ENCODE measurements at regions not wholly inside any gene's neighbourhood (a gene's known extent, or its start where the extent isn't known, plus 50 kb on each side); places are given as distances from the start of the nearest gene placed in this dataset.

GRCh38 chr16:26547681-26548080 is 519.0 kb upstream of the C16orf82 start:
- no peak for DNase-seq
- Histone ChIP-seq H3K36me3 (ENCODE audit: control insufficient read depth, insufficient read depth, low read length) (no peaks in the 10 kb centered on the region), H3K4me3 (ENCODE audit: insufficient read depth, low read depth, low read length, poor library complexity, severe bottlenecking) (no peak overlapping the region), H3K27ac (ENCODE audit: insufficient read depth, low read length, poor library complexity, severe bottlenecking) (no peak overlapping the region), H3K9me3 (ENCODE audit: control insufficient read depth, low read length) (no peaks in the 10 kb centered on the region), H3K4me1 (ENCODE audit: control insufficient read depth, insufficient read depth, low read length, poor library complexity, severe bottlenecking) (no peaks in the 10 kb centered on the region), H3K27me3 (replicated peaks; ENCODE audit: control insufficient read depth, insufficient read depth, low read length, poor library complexity, severe bottlenecking) (no peaks in the 10 kb centered on the region)

GRCh38 chr16:26550111-26550610 is 516.6 kb upstream of the C16orf82 start:
- H3K4me1 ChIP-seq (ENCODE audit: control insufficient read depth, insufficient read depth, low read length, poor library complexity, severe bottlenecking): no peaks in the 10 kb centered on the region
- no peak overlapping the region for H3K27ac ChIP-seq (ENCODE audit: insufficient read depth, low read length, poor library complexity, severe bottlenecking)
- DNase-seq: no peak
- no peaks in the 10 kb centered on the region for H3K27me3 ChIP-seq (replicated peaks; ENCODE audit: control insufficient read depth, insufficient read depth, low read length, poor library complexity, severe bottlenecking)
- no peak overlapping the region for H3K4me3 ChIP-seq (ENCODE audit: insufficient read depth, low read depth, low read length, poor library complexity, severe bottlenecking)
- H3K9me3 ChIP-seq (ENCODE audit: control insufficient read depth, low read length): no peaks in the 10 kb centered on the region
- H3K36me3 ChIP-seq (ENCODE audit: control insufficient read depth, insufficient read depth, low read length): no peaks in the 10 kb centered on the region

DNA sequence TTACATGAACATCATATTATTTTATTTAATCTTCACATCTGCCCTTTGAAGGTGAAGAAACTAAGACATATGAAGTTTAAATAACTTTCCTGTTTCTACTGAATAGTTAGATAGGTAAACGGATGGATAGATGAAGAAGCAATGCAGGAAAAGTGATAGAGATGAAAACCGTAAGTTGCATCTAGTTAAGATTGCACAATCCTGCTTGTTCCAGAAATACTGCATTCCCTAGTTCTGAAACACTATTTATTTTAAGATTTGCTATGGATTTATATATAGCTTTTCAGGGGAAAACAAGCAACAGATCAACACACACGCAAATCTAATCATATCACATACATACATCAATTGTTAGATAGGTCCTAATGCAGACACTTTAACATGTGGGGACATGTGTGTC is 512.7 kb upstream of the C16orf82 start:
- Histone ChIP-seq H3K36me3 (ENCODE audit: control insufficient read depth, insufficient read depth, low read length) (no peaks in the 10 kb centered on the region), H3K9me3 (ENCODE audit: control insufficient read depth, low read length) (no peaks in the 10 kb centered on the region), H3K27ac (ENCODE audit: insufficient read depth, low read length, poor library complexity, severe bottlenecking) (no peak overlapping the region), H3K27me3 (replicated peaks; ENCODE audit: control insufficient read depth, insufficient read depth, low read length, poor library complexity, severe bottlenecking) (no peaks in the 10 kb centered on the region), H3K4me3 (ENCODE audit: insufficient read depth, low read depth, low read length, poor library complexity, severe bottlenecking) (no peak overlapping the region), H3K4me1 (ENCODE audit: control insufficient read depth, insufficient read depth, low read length, poor library complexity, severe bottlenecking) (no peaks in the 10 kb centered on the region)
- no peak for DNase-seq

DNA sequence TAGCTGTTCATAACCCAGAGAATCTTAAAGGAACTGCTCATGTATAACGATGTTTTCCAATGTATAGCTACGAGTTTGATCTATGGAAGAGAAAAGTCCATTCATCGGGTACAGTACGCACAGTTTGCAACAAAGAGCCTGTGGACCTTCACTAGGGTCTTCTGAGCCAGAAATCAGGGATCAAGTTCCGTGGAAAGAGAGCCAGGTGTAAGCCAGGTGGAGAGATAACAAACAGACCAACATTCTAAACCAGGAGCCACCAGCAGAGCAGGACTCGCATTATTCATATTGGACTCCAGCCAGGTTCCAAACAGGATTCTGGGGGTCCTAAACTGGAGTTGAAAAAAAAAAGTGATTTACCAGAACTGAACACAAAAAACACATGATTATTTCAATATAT is 505.4 kb upstream of the C16orf82 start:
- Histone ChIP-seq H3K36me3 (ENCODE audit: control insufficient read depth, insufficient read depth, low read length) (no peaks in the 10 kb centered on the region), H3K27me3 (replicated peaks; ENCODE audit: control insufficient read depth, insufficient read depth, low read length, poor library complexity, severe bottlenecking) (no peaks in the 10 kb centered on the region), H3K9me3 (ENCODE audit: control insufficient read depth, low read length) (no peaks in the 10 kb centered on the region), H3K4me1 (ENCODE audit: control insufficient read depth, insufficient read depth, low read length, poor library complexity, severe bottlenecking) (no peaks in the 10 kb centered on the region), H3K27ac (ENCODE audit: insufficient read depth, low read length, poor library complexity, severe bottlenecking) (no peak overlapping the region), H3K4me3 (ENCODE audit: insufficient read depth, low read depth, low read length, poor library complexity, severe bottlenecking) (no peak overlapping the region)
- DNase-seq: no peak

GRCh38 chr16:26563018-26563417 is 503.7 kb upstream of the C16orf82 start:
- H3K9me3 ChIP-seq (ENCODE audit: control insufficient read depth, low read length): no peaks in the 10 kb centered on the region
- no peak for DNase-seq
- no peaks in the 10 kb centered on the region for H3K27me3 ChIP-seq (replicated peaks; ENCODE audit: control insufficient read depth, insufficient read depth, low read length, poor library complexity, severe bottlenecking)
- no peaks in the 10 kb centered on the region for H3K4me1 ChIP-seq (ENCODE audit: control insufficient read depth, insufficient read depth, low read length, poor library complexity, severe bottlenecking)
- no peak overlapping the region for H3K27ac ChIP-seq (ENCODE audit: insufficient read depth, low read length, poor library complexity, severe bottlenecking)
- no peaks in the 10 kb centered on the region for H3K36me3 ChIP-seq (ENCODE audit: control insufficient read depth, insufficient read depth, low read length)
- H3K4me3 ChIP-seq (ENCODE audit: insufficient read depth, low read depth, low read length, poor library complexity, severe bottlenecking): no peak overlapping the region

DNA sequence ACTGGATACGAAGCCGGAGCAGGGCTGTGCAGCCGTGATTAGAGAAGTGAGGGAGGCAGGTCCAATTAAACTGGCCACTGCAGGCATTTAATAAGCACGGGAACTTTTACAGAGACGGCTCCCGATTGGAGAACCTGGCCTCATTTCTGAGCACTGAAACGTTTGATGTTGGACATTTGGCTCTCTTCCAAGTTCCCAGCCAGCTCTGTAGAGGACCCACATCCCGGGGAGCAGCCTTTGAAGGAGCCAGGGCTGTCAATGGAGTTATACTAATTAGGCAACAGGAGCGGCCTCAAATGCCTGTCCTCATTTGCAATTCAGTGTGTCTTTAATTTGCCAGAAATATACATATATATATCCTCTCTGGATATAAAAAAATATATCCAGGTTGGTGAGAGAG is 499.4 kb upstream of the C16orf82 start:
- Histone ChIP-seq H3K4me3 (ENCODE audit: insufficient read depth, low read depth, low read length, poor library complexity, severe bottlenecking) (no peak overlapping the region), H3K9me3 (ENCODE audit: control insufficient read depth, low read length) (no peaks in the 10 kb centered on the region), H3K4me1 (ENCODE audit: control insufficient read depth, insufficient read depth, low read length, poor library complexity, severe bottlenecking) (no peaks in the 10 kb centered on the region), H3K27me3 (replicated peaks; ENCODE audit: control insufficient read depth, insufficient read depth, low read length, poor library complexity, severe bottlenecking) (no peaks in the 10 kb centered on the region), H3K36me3 (ENCODE audit: control insufficient read depth, insufficient read depth, low read length) (no peaks in the 10 kb centered on the region), H3K27ac (ENCODE audit: insufficient read depth, low read length, poor library complexity, severe bottlenecking) (no peak overlapping the region)
- no peak for DNase-seq

DNA sequence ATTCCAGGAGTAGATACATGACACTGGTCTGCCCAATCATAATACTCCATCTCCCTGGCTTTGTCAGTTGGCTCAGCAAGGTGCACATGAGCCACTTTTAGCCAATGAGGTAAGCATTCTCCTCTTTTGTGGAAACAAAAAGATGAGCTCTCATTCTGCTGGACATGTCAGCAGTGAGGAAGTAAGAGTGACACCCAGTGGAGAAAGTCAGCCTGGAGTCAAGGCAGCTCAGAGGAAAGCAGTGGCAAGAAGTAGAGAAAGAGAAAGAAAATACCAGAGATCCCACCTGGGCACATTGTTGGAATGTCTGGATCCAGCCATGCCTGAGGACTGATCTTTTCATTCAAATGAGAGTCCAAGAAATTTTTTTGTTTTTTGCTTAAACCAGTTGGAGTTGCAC is 496.9 kb upstream of the C16orf82 start:
- H3K4me3 ChIP-seq (ENCODE audit: insufficient read depth, low read depth, low read length, poor library complexity, severe bottlenecking): no peak overlapping the region
- H3K4me1 ChIP-seq (ENCODE audit: control insufficient read depth, insufficient read depth, low read length, poor library complexity, severe bottlenecking): no peaks in the 10 kb centered on the region
- DNase-seq: no peak
- no peaks in the 10 kb centered on the region for H3K9me3 ChIP-seq (ENCODE audit: control insufficient read depth, low read length)
- no peaks in the 10 kb centered on the region for H3K27me3 ChIP-seq (replicated peaks; ENCODE audit: control insufficient read depth, insufficient read depth, low read length, poor library complexity, severe bottlenecking)
- no peak overlapping the region for H3K27ac ChIP-seq (ENCODE audit: insufficient read depth, low read length, poor library complexity, severe bottlenecking)
- no peaks in the 10 kb centered on the region for H3K36me3 ChIP-seq (ENCODE audit: control insufficient read depth, insufficient read depth, low read length)

GRCh38 chr16:26578748-26579147 is 488.0 kb upstream of the C16orf82 start:
- Histone ChIP-seq H3K9me3 (ENCODE audit: control insufficient read depth, low read length) (no peaks in the 10 kb centered on the region), H3K4me3 (ENCODE audit: insufficient read depth, low read depth, low read length, poor library complexity, severe bottlenecking) (no peak overlapping the region), H3K36me3 (ENCODE audit: control insufficient read depth, insufficient read depth, low read length) (no peaks in the 10 kb centered on the region), H3K27ac (ENCODE audit: insufficient read depth, low read length, poor library complexity, severe bottlenecking) (no peak overlapping the region), H3K27me3 (replicated peaks; ENCODE audit: control insufficient read depth, insufficient read depth, low read length, poor library complexity, severe bottlenecking) (no peaks in the 10 kb centered on the region), H3K4me1 (ENCODE audit: control insufficient read depth, insufficient read depth, low read length, poor library complexity, severe bottlenecking) (no peaks in the 10 kb centered on the region)
- no peak for DNase-seq

DNA sequence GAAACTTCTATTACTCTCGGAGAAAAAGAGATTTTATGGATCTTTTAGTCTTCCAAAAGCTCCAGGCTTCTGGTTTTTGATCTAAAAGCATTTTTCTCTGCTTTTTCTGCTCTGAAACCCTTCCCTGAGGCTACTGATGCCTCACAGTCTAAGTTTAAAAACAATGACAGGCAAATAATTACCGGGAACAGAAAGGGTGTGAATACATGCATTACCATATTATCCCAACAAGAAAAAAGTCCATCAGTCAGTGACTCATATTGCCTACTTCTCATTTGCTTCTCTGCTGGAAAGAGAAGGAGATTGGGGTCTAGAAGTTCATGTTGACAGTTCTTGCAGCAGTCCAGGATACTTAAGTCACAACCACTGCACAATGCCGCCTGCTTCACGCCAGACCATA is 482.9 kb upstream of the C16orf82 start:
- Histone ChIP-seq H3K27me3 (replicated peaks; ENCODE audit: control insufficient read depth, insufficient read depth, low read length, poor library complexity, severe bottlenecking) (no peaks in the 10 kb centered on the region), H3K4me3 (ENCODE audit: insufficient read depth, low read depth, low read length, poor library complexity, severe bottlenecking) (no peak overlapping the region)

DNA sequence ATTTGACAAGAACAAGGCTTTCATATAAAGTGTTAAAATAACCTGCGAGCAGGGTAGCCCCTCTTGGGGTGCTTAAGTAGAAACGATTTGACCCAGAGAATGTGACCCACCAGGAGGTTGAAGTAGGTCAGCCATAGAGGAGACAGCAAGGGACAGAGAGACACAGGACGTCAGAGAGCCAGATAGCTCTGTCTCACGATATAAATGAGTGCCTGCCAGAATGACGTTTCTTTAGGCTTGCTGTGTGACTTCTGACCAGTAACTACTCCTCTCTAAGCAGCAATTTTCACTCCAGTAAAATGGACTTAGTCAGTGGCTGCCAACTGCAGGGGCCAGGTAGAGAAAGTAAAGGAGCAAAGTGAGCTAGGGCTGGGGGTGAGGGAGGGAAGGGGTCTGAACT is 473.0 kb upstream of the C16orf82 start:
- Histone ChIP-seq H3K27ac (ENCODE audit: insufficient read depth, low read length, poor library complexity, severe bottlenecking) (no peak overlapping the region), H3K9me3 (ENCODE audit: control insufficient read depth, low read length) (no peaks in the 10 kb centered on the region), H3K4me3 (ENCODE audit: insufficient read depth, low read depth, low read length, poor library complexity, severe bottlenecking) (no peak overlapping the region), H3K27me3 (replicated peaks; ENCODE audit: control insufficient read depth, insufficient read depth, low read length, poor library complexity, severe bottlenecking) (no peaks in the 10 kb centered on the region), H3K4me1 (ENCODE audit: control insufficient read depth, insufficient read depth, low read length, poor library complexity, severe bottlenecking) (peaks cover 3% of the 10 kb centered on the region), H3K36me3 (ENCODE audit: control insufficient read depth, insufficient read depth, low read length) (no peaks in the 10 kb centered on the region)
- DNase-seq: no peak

More for the DNA sequence above, 482.9 kb upstream of the C16orf82 start:
- H3K4me1 ChIP-seq (ENCODE audit: control insufficient read depth, insufficient read depth, low read length, poor library complexity, severe bottlenecking): no peaks in the 10 kb centered on the region
- no peaks in the 10 kb centered on the region for H3K36me3 ChIP-seq (ENCODE audit: control insufficient read depth, insufficient read depth, low read length)
- no peak overlapping the region for H3K27ac ChIP-seq (ENCODE audit: insufficient read depth, low read length, poor library complexity, severe bottlenecking)
- DNase-seq: no peak
- H3K9me3 ChIP-seq (ENCODE audit: control insufficient read depth, low read length): peaks cover 4% of the 10 kb centered on the region

DNA sequence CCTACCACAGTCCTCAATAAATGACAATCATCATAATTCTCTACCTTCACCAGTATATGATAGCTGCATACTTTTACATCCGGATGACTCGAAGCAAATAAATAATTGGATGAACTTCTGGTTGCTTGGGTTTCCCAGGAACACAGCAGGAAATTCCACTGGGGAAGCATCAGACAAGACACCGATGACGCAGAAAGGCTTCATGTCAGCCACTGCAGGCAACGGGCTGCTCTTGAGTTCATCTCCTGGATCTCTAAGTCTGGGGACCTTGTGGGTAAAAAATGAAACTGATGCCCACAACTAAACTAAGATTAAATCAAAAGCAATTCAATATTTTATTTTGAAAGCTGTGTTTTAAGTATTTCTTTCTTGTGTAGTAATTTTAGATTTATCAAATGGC is 472.1 kb upstream of the C16orf82 start:
- Histone ChIP-seq H3K4me3 (ENCODE audit: insufficient read depth, low read depth, low read length, poor library complexity, severe bottlenecking) (no peak overlapping the region), H3K27me3 (replicated peaks; ENCODE audit: control insufficient read depth, insufficient read depth, low read length, poor library complexity, severe bottlenecking) (no peaks in the 10 kb centered on the region), H3K4me1 (ENCODE audit: control insufficient read depth, insufficient read depth, low read length, poor library complexity, severe bottlenecking) (peaks cover 7% of the 10 kb centered on the region), H3K27ac (ENCODE audit: insufficient read depth, low read length, poor library complexity, severe bottlenecking) (no peak overlapping the region), H3K36me3 (ENCODE audit: control insufficient read depth, insufficient read depth, low read length) (no peaks in the 10 kb centered on the region), H3K9me3 (ENCODE audit: control insufficient read depth, low read length) (no peaks in the 10 kb centered on the region)
- no peak for DNase-seq

Measured in effector memory CD4-positive, alpha-beta T cell (primary cell).